ENCODE measurements at regions not wholly inside any gene's neighbourhood (a gene's known extent, or its start where the extent isn't known, plus 50 kb on each side); places are given as distances from the start of the nearest gene placed in this dataset.

GRCh38 chr13:21833921-21834320 lies 163.0 kb downstream of the FGF9 start:
- Histone ChIP-seq H3K79me2 (ENCODE audit: insufficient read depth) (no peaks in the 10 kb centered on the region), H3K4me1 (ENCODE audit: control insufficient read depth in 1 of 2, insufficient read depth in 2 of 2, low read depth in 1 of 2, low read length in 1 of 2) (no peaks in the 10 kb centered on the region; a peak in 1 of 4 replicates), H3K27me3 (ENCODE audit: insufficient read depth) (no peaks in the 10 kb centered on the region), H3K4me3 (ENCODE audit: low read depth in 2 of 2, low read length in 1 of 2) (no peak overlapping the region), H2AFZ (ENCODE audit: low read depth) (no peak overlapping the region), H4K20me1 (ENCODE audit: insufficient read depth) (no peaks in the 10 kb centered on the region), H3K27ac (ENCODE audit: low read depth in 2 of 2, low read length in 1 of 2) (no peak overlapping the region), H3K9me3 (no peaks in the 10 kb centered on the region), H3K4me2 (no peak overlapping the region), H3F3A (replicated peaks; ENCODE audit: insufficient read depth) (no peaks in the 10 kb centered on the region), H3K36me3 (replicated peaks in 1 of 2; ENCODE audit: control insufficient read depth in 1 of 2, insufficient read depth in 2 of 2, low read length in 1 of 2) (no peaks in the 10 kb centered on the region), H3K9me2 (no peaks in the 10 kb centered on the region), H3K9ac (no peak overlapping the region)
- DNase-seq, result no peak
- POLR2A ChIA-PET, result no interaction called here
- CTCF ChIA-PET, result no interaction called here
- no peak for TF ChIP-seq REST (IDR thresholded peaks at IDR 0.05; ENCODE audit: low read depth, low read length)
- TF ChIP-seq PBX3 (IDR thresholded peaks at IDR 0.05), result no peak
- no peak for TF ChIP-seq NRF1 (IDR thresholded peaks at IDR 0.05; ENCODE audit: low read depth, low read length)
- TF ChIP-seq GATA2 (CRISPR knock-in tag; IDR thresholded peaks at IDR 0.05), result no peak
- no peak for TF ChIP-seq ELF1 (IDR thresholded peaks at IDR 0.05)
- TF ChIP-seq FOXM1 (IDR thresholded peaks at IDR 0.05; ENCODE audit: low read depth), result no peak
- TF ChIP-seq IRF3 (IDR thresholded peaks at IDR 0.05; ENCODE audit: low read depth, low read length), result no peak
- TF ChIP-seq USF1 (IDR thresholded peaks at IDR 0.05; ENCODE audit: borderline replicate concordance, low read depth), result no peak
- no peak for TF ChIP-seq MAX (IDR thresholded peaks at IDR 0.05; ENCODE audit: low read depth)
- no peak for TF ChIP-seq NFIC (IDR thresholded peaks at IDR 0.05; ENCODE audit: borderline replicate concordance)
- 14% methylated on average over 9 of the region's 9 CpGs for WGBS (ENCODE audit: low lambda C conversion rate)

- POLR2A ChIA-PET, result no interaction called here
- no peak overlapping the region for H2AFZ ChIP-seq (ENCODE audit: low read depth)
- WGBS (ENCODE audit: low lambda C conversion rate), result 1% methylated on average over 6 of the region's 6 CpGs
- no peaks in the 10 kb centered on the region for H3F3A ChIP-seq (replicated peaks; ENCODE audit: insufficient read depth)
- no peak overlapping the region for H3K4me2 ChIP-seq
- no peak overlapping the region for H3K4me3 ChIP-seq (ENCODE audit: low read depth in 2 of 2, low read length in 1 of 2)
- H3K36me3 ChIP-seq (replicated peaks in 1 of 2; ENCODE audit: control insufficient read depth in 1 of 2, insufficient read depth in 2 of 2, low read length in 1 of 2), result no peaks in the 10 kb centered on the region
- H4K20me1 ChIP-seq (ENCODE audit: insufficient read depth), result no peaks in the 10 kb centered on the region
- TF ChIP-seq MXI1 (IDR thresholded peaks at IDR 0.05; ENCODE audit: low read depth, low read length) (no peak), ZBTB33 (IDR thresholded peaks at IDR 0.05; ENCODE audit: borderline replicate concordance, low read depth) (no peak), RAD21 (IDR thresholded peaks at IDR 0.05; ENCODE audit: low read length) (no peak), EZH2phosphoT487 (IDR thresholded peaks at IDR 0.05; ENCODE audit: borderline replicate concordance, low read depth) (no peak), ELF1 (IDR thresholded peaks at IDR 0.05) (no peak), PBX3 (IDR thresholded peaks at IDR 0.05) (no peak), NFIC (IDR thresholded peaks at IDR 0.05; ENCODE audit: borderline replicate concordance) (no peak)
- H3K9me3 ChIP-seq, result no peaks in the 10 kb centered on the region
- no peaks in the 10 kb centered on the region for H3K9me2 ChIP-seq
- no peak overlapping the region for H3K9ac ChIP-seq
- CTCF ChIA-PET, result no interaction called here
- no peaks in the 10 kb centered on the region for H3K79me2 ChIP-seq (ENCODE audit: insufficient read depth)
- H3K27me3 ChIP-seq (ENCODE audit: insufficient read depth), result no peaks in the 10 kb centered on the region
- no peak for DNase-seq
- H3K4me1 ChIP-seq (ENCODE audit: control insufficient read depth in 1 of 2, insufficient read depth in 2 of 2, low read depth in 1 of 2, low read length in 1 of 2), result no peaks in the 10 kb centered on the region; a peak in 1 of 4 replicates
- H3K27ac ChIP-seq (ENCODE audit: low read depth in 2 of 2, low read length in 1 of 2), result no peak overlapping the region
These were observed 163.6 kb downstream of the FGF9 start for GRCh38 chr13:21834521-21834920.

Measured in SK-N-SH (cell line).